SK-N-MC (cell line): ENCODE measurements at regions not wholly inside any gene's neighbourhood (a gene's known extent, or its start where the extent isn't known, plus 50 kb on each side); places are given as distances from the start of the nearest gene placed in this dataset.

Source experiments
- EZH2 ChIP-seq: fragments of 200-600 bp; sonication (generic); IDR thresholded peaks from one replicate; pipeline ENCODE4 v1.6.1; 2017; ENCODE audit warnings: antibody characterized with exemption
- FOXP2 ChIP-seq: optimal IDR thresholded peaks from 2 replicates; pipeline ENCODE3; 2011; ENCODE audit warnings: mild to moderate bottlenecking, moderate library complexity; ENCODE audit not compliant: insufficient read depth; ENCODE audit errors: extremely low read length, control extremely low read depth
- POLR2AphosphoS5 ChIP-seq: IDR thresholded peaks from 2 replicates; pipeline ENCODE4 v1.6.1; 2012; ENCODE audit warnings: mild to moderate bottlenecking, low read depth, low read length, borderline replicate concordance

DNA sequence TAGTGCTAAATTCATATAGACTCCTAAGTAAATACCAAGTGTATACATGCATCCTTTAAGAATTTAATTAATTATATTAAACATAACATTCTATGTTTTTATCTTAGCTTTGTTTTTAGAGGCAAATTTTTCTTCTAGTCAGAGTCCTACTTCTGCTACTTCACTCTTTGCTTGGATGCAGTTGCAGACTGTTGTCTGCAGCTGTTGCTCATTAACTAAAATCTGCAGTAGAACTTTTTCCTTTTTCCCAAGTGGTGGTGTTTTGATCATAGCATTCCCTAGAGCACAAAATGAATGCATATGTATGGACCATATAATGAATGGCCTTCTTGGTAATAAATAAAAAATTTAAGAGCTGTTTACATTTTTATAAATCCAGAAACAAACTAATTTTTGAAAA lies 198.3 kb downstream of the CASP12 start:
- TF ChIP-seq POLR2AphosphoS5 (no peak), EZH2 (no peak), FOXP2 (no peak)
